ENCODE measurements at regions not wholly inside any gene's neighbourhood (a gene's known extent, or its start where the extent isn't known, plus 50 kb on each side); places are given as distances from the start of the nearest gene placed in this dataset.
"Not testable (repeated sequence)": the region's sequence is repeated elsewhere in the genome, so short reads cannot be mapped to it uniquely, and the experiment has no call there.

DNA sequence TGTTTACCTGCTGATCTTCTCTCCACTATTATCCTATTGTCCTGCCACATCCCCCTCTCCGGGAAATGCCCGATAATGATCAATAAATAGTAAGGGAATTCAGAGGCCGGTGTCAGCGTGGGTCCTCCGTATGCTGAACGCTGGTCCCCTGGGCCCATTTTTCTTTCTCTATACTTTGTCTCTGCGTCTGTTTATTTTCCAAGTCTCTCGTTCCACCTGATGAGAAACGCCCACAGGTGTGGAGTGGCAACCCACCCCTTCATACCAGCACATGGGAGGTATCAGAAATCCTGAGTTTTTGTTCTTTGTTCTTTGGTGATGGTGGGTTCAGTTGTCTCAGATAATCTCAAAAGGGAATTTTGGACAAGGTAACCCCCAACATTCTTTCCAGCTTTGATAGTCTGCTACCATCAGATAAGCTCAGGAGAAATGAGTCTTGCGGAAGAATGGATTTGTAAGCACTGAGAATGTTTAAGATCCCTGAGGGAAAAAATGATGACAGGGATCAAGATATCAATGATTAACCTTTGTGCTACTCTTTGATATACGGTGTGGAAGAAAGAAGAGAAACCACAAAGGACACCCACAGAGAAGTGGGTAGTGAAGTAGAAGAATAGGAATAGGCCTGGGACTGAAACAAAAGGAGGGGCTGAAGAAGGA, 117.9 kb downstream of the CEP44 start:
- no peaks in the 10 kb centered on the region for H3K9me3 ChIP-seq (ENCODE audit: control insufficient read depth in 4 of 4, low read length in 3 of 4)
- H3K27ac ChIP-seq (ENCODE audit: low read depth in 1 of 2, low read length in 2 of 2) = no peak overlapping the region
- peaks cover 0 to 9% (median 0%) of the 10 kb centered on the region in 4 donors for H3K27me3 ChIP-seq (ENCODE audit: control insufficient read depth in 4 of 4, insufficient read depth in 4 of 4, low read length in 3 of 4)
- peaks cover 0 to 2% (median 0%) of the 10 kb centered on the region in 4 donors for H3K4me1 ChIP-seq (ENCODE audit: control insufficient read depth in 4 of 4, insufficient read depth in 4 of 4, low read length in 3 of 4)
- no peak for TF ChIP-seq FOXA1 (IDR thresholded peaks at IDR 0.05)
- TF ChIP-seq, protein P1, sequence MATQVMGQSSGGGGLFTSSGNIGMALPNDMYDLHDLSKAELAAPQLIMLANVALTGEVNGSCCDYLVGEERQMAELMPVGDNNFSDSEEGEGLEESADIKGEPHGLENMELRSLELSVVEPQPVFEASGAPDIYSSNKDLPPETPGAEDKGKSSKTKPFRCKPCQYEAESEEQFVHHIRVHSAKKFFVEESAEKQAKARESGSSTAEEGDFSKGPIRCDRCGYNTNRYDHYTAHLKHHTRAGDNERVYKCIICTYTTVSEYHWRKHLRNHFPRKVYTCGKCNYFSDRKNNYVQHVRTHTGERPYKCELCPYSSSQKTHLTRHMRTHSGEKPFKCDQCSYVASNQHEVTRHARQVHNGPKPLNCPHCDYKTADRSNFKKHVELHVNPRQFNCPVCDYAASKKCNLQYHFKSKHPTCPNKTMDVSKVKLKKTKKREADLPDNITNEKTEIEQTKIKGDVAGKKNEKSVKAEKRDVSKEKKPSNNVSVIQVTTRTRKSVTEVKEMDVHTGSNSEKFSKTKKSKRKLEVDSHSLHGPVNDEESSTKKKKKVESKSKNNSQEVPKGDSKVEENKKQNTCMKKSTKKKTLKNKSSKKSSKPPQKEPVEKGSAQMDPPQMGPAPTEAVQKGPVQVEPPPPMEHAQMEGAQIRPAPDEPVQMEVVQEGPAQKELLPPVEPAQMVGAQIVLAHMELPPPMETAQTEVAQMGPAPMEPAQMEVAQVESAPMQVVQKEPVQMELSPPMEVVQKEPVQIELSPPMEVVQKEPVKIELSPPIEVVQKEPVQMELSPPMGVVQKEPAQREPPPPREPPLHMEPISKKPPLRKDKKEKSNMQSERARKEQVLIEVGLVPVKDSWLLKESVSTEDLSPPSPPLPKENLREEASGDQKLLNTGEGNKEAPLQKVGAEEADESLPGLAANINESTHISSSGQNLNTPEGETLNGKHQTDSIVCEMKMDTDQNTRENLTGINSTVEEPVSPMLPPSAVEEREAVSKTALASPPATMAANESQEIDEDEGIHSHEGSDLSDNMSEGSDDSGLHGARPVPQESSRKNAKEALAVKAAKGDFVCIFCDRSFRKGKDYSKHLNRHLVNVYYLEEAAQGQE (IDR thresholded peaks at IDR 0.05) = no peak
- TF ChIP-seq, protein P2, sequence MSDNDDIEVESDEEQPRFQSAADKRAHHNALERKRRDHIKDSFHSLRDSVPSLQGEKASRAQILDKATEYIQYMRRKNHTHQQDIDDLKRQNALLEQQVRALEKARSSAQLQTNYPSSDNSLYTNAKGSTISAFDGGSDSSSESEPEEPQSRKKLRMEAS (IDR thresholded peaks at IDR 0.05) = no peak
- TF ChIP-seq RAD21 (IDR thresholded peaks at IDR 0.05) = no peak
- TF ChIP-seq TAF1 (conservative IDR thresholded peaks at IDR 0.05) = no peak
- no peak for TF ChIP-seq FOXA2 (IDR thresholded peaks at IDR 0.05)
- no peak for TF ChIP-seq YY1 (IDR thresholded peaks at IDR 0.05)
- TF ChIP-seq, protein P3, sequence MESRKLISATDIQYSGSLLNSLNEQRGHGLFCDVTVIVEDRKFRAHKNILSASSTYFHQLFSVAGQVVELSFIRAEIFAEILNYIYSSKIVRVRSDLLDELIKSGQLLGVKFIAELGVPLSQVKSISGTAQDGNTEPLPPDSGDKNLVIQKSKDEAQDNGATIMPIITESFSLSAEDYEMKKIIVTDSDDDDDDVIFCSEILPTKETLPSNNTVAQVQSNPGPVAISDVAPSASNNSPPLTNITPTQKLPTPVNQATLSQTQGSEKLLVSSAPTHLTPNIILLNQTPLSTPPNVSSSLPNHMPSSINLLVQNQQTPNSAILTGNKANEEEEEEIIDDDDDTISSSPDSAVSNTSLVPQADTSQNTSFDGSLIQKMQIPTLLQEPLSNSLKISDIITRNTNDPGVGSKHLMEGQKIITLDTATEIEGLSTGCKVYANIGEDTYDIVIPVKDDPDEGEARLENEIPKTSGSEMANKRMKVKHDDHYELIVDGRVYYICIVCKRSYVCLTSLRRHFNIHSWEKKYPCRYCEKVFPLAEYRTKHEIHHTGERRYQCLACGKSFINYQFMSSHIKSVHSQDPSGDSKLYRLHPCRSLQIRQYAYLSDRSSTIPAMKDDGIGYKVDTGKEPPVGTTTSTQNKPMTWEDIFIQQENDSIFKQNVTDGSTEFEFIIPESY (IDR thresholded peaks at IDR 0.05) = no peak
- TF ChIP-seq JUND (IDR thresholded peaks at IDR 0.05) = no peak
- no peak for TF ChIP-seq HNF4G (IDR thresholded peaks at IDR 0.05)
- TF ChIP-seq, protein P4, sequence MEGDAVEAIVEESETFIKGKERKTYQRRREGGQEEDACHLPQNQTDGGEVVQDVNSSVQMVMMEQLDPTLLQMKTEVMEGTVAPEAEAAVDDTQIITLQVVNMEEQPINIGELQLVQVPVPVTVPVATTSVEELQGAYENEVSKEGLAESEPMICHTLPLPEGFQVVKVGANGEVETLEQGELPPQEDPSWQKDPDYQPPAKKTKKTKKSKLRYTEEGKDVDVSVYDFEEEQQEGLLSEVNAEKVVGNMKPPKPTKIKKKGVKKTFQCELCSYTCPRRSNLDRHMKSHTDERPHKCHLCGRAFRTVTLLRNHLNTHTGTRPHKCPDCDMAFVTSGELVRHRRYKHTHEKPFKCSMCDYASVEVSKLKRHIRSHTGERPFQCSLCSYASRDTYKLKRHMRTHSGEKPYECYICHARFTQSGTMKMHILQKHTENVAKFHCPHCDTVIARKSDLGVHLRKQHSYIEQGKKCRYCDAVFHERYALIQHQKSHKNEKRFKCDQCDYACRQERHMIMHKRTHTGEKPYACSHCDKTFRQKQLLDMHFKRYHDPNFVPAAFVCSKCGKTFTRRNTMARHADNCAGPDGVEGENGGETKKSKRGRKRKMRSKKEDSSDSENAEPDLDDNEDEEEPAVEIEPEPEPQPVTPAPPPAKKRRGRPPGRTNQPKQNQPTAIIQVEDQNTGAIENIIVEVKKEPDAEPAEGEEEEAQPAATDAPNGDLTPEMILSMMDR (IDR thresholded peaks at IDR 0.05; ENCODE audit: low read depth, low read length, missing input control) = no peak
- no peak for TF ChIP-seq NR2F2 (IDR thresholded peaks at IDR 0.05)
- TF ChIP-seq, protein P5, sequence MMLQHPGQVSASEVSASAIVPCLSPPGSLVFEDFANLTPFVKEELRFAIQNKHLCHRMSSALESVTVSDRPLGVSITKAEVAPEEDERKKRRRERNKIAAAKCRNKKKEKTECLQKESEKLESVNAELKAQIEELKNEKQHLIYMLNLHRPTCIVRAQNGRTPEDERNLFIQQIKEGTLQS (IDR thresholded peaks at IDR 0.05) = no peak
- no peak for TF ChIP-seq SP1 (IDR thresholded peaks at IDR 0.05)
- no peak for TF ChIP-seq GABPA (IDR thresholded peaks at IDR 0.05 in 1 of 2, conservative IDR thresholded peaks at IDR 0.05 in 1 of 2)
- no peak for TF ChIP-seq HNF4A (conservative IDR thresholded peaks at IDR 0.05)
- no peak for DNase-seq (ENCODE audit: low spot score)
- no peak overlapping the region for H3K9ac ChIP-seq (ENCODE audit: low read depth in 1 of 2, low read length in 2 of 2)
- no peak overlapping the region for H3K4me3 ChIP-seq (ENCODE audit: low read depth in 1 of 3, low read length in 3 of 3)
- 47% methylated on average over 11 of the region's 11 CpGs for whole genome bisulfite sequencing
- H3K36me3 ChIP-seq (ENCODE audit: control insufficient read depth in 4 of 4, insufficient read depth in 3 of 4, low read depth in 1 of 4, low read length in 3 of 4) = no peaks in the 10 kb centered on the region

DNA sequence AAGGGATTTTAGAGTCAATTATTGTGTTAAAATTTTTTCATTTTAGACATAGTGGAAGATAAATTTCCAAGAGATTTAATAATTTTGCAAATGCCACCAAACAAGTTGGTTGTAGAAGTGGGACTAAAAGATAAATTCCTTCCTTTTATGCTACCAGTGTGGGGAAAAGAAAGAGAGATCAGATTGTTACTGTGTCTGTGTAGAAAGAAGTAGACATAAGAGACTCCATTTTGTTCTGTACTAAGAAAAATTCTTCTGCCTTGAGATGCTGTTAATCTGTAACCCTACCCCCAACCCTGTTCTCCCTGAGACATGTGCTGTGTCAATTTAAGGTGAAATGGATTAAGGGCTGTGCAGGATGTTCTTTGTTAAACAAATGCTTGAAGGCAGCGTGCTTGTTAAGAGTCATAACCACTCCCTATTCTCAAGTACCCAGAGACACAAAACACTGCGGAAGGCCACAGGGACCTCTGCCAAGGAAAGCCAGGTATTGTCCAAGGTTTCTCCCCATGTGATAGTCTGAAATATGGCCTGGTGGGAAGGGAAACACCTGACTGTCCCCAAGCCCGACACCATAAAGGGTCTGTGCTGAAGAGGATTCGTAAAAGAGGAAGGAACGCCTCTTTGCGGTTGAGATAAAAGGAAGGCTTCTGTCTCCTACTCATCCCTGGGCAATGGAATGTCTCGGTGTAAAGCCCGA, 117.0 kb downstream of the CEP44 start:
- H3K36me3 ChIP-seq (ENCODE audit: control insufficient read depth in 4 of 4, insufficient read depth in 3 of 4, low read depth in 1 of 4, low read length in 3 of 4); H3K4me3 ChIP-seq (ENCODE audit: low read depth in 1 of 3, low read length in 3 of 3); H3K9me3 ChIP-seq (ENCODE audit: control insufficient read depth in 4 of 4, low read length in 3 of 4); H3K27ac ChIP-seq (ENCODE audit: low read depth in 1 of 2, low read length in 2 of 2); DNase-seq (ENCODE audit: low spot score); H3K27me3 ChIP-seq (ENCODE audit: control insufficient read depth in 4 of 4, insufficient read depth in 4 of 4, low read length in 3 of 4); H3K4me1 ChIP-seq (ENCODE audit: control insufficient read depth in 4 of 4, insufficient read depth in 4 of 4, low read length in 3 of 4); H3K9ac ChIP-seq (ENCODE audit: low read depth in 1 of 2, low read length in 2 of 2): not testable (repeated sequence)
- WGBS = 49% methylated on average over 8 of the region's 8 CpGs

Measured in liver (tissue), 8 donors.